ENCODE measurements at regions not wholly inside any gene's neighbourhood (a gene's known extent, or its start where the extent isn't known, plus 50 kb on each side); places are given as distances from the start of the nearest gene placed in this dataset.

DNA sequence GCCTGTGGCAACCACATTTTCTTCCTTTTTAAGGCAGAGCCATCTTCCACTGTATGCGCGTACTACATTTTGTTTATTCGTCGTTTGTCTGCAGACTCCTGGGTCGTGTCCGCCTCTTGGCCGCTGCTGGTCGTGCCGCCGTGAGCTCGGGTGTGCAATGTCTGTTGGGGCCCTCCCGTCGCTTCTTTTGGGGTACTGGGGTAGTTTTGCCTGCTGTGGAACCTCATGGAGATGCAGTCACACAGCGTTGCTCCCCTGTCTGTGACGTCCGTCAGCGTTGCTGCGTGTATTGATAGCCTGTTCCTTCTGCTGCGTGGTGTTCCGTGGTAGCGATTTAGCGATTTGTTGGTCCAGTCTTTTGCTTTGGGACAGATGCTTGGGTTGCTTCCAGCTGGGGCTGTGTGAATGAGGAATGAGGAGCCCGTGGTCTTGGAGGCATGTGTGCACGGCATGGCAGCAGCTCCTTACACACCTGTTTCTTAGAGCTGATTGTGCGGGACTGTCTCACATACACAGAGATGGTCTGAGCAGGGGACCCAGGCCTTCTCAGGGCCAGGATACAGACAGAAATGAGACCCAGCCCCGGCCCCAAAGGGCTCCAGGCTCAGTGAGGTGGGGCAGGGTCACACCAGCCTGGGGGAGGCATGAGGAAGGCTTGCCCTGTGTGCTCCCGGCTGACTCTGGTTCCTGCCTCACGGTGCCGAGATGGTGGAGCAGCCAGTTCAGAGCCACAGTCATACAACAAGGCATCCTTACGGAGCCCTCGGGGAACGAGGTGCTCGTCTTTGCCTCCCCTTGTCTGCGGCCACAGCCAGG, 78.4 kb upstream of the GSE1 start (continued):
- TF ChIP-seq, protein P1, sequence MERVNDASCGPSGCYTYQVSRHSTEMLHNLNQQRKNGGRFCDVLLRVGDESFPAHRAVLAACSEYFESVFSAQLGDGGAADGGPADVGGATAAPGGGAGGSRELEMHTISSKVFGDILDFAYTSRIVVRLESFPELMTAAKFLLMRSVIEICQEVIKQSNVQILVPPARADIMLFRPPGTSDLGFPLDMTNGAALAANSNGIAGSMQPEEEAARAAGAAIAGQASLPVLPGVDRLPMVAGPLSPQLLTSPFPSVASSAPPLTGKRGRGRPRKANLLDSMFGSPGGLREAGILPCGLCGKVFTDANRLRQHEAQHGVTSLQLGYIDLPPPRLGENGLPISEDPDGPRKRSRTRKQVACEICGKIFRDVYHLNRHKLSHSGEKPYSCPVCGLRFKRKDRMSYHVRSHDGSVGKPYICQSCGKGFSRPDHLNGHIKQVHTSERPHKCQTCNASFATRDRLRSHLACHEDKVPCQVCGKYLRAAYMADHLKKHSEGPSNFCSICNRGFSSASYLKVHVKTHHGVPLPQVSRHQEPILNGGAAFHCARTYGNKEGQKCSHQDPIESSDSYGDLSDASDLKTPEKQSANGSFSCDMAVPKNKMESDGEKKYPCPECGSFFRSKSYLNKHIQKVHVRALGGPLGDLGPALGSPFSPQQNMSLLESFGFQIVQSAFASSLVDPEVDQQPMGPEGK (CRISPR knock-in tag; IDR thresholded peaks at IDR 0.05), result no peak
- 0 out of 2 replicates have a peak, but pooled peaks have one; percentile 31 for TF ChIP-seq ZNF737 (CRISPR knock-in tag; IDR thresholded peaks at IDR 0.05; ENCODE audit: borderline replicate concordance)
- TF ChIP-seq SAP130 (CRISPR knock-in tag; IDR thresholded peaks at IDR 0.05; ENCODE audit: low read depth), result no peak
- no peak for TF ChIP-seq MTA1 (CRISPR knock-in tag; IDR thresholded peaks at IDR 0.05; ENCODE audit: borderline replicate concordance)
- 0 out of 2 replicates have a peak, but pooled peaks have one; percentile 50 for TF ChIP-seq SAFB2 (CRISPR knock-in tag; IDR thresholded peaks at IDR 0.05; ENCODE audit: borderline replicate concordance, low read depth)
- TF ChIP-seq TCF12 (IDR thresholded peaks at IDR 0.05), result no peak
- no peak for TF ChIP-seq TCF12 (CRISPR knock-in tag; IDR thresholded peaks at IDR 0.05)
- no peak for TF ChIP-seq NR2C2 (CRISPR knock-in tag; IDR thresholded peaks at IDR 0.05; ENCODE audit: borderline replicate concordance)
- no peak for TF ChIP-seq ZNF468 (CRISPR knock-in tag; IDR thresholded peaks at IDR 0.05)
- 0 out of 2 replicates have a peak, but pooled peaks have one; percentile 14 for TF ChIP-seq ZNF180 (CRISPR knock-in tag; IDR thresholded peaks at IDR 0.05; ENCODE audit: borderline replicate concordance, low read depth)
- TF ChIP-seq, protein P2, sequence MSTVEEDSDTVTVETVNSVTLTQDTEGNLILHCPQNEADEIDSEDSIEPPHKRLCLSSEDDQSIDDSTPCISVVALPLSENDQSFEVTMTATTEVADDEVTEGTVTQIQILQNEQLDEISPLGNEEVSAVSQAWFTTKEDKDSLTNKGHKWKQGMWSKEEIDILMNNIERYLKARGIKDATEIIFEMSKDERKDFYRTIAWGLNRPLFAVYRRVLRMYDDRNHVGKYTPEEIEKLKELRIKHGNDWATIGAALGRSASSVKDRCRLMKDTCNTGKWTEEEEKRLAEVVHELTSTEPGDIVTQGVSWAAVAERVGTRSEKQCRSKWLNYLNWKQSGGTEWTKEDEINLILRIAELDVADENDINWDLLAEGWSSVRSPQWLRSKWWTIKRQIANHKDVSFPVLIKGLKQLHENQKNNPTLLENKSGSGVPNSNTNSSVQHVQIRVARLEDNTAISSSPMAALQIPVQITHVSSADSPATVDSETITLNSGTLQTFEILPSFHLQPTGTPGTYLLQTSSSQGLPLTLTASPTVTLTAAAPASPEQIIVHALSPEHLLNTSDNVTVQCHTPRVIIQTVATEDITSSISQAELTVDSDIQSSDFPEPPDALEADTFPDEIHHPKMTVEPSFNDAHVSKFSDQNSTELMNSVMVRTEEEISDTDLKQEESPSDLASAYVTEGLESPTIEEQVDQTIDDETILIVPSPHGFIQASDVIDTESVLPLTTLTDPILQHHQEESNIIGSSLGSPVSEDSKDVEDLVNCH (CRISPR knock-in tag; IDR thresholded peaks at IDR 0.05), result no peak
- TF ChIP-seq CENPX (CRISPR knock-in tag; IDR thresholded peaks at IDR 0.05), result no peak
- TF ChIP-seq RFX5 (IDR thresholded peaks at IDR 0.05; ENCODE audit: low read depth, low read length), result no peak
- no peak for TF ChIP-seq ZNF781 (CRISPR knock-in tag; IDR thresholded peaks at IDR 0.05; ENCODE audit: borderline replicate concordance, not compliant biosample characterization)
- TF ChIP-seq, protein P3, sequence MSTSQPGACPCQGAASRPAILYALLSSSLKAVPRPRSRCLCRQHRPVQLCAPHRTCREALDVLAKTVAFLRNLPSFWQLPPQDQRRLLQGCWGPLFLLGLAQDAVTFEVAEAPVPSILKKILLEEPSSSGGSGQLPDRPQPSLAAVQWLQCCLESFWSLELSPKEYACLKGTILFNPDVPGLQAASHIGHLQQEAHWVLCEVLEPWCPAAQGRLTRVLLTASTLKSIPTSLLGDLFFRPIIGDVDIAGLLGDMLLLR (CRISPR knock-in tag; IDR thresholded peaks at IDR 0.05), result peak; percentile 59; the same call in 1 of the 2 replicates
- TF ChIP-seq ZNF768 (CRISPR knock-in tag; IDR thresholded peaks at IDR 0.05), result 0 out of 2 replicates have a peak, but pooled peaks have one; percentile 9
- TF ChIP-seq TOPORS (CRISPR knock-in tag; IDR thresholded peaks at IDR 0.05), result 0 out of 2 replicates have a peak, but pooled peaks have one; percentile 36
- TF ChIP-seq TAF15 (IDR thresholded peaks at IDR 0.05; ENCODE audit: low read depth, low read length, poor library complexity, severe bottlenecking), result no peak
- TF ChIP-seq, protein P4, sequence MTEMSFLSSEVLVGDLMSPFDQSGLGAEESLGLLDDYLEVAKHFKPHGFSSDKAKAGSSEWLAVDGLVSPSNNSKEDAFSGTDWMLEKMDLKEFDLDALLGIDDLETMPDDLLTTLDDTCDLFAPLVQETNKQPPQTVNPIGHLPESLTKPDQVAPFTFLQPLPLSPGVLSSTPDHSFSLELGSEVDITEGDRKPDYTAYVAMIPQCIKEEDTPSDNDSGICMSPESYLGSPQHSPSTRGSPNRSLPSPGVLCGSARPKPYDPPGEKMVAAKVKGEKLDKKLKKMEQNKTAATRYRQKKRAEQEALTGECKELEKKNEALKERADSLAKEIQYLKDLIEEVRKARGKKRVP (CRISPR knock-in tag; IDR thresholded peaks at IDR 0.05), result no peak
- TF ChIP-seq ZNF251 (CRISPR knock-in tag; IDR thresholded peaks at IDR 0.05), result peak; percentile 71; the same call in 1 of the 2 replicates
